Gastroesophageal sphincter (tissue), 4 donors: ENCODE measurements at regions not wholly inside any gene's neighbourhood (a gene's known extent, or its start where the extent isn't known, plus 50 kb on each side); places are given as distances from the start of the nearest gene placed in this dataset.

ENCODE experiments used
- ATAC-seq: fragments of 150-250 bp; one replicate; pipeline ENCODE4 v1.9.1; 2016; ENCODE audit warnings: mild to moderate bottlenecking, moderate library complexity
- H3K27ac ChIP-seq, 4 donors: fragments of 200-600 bp; sonication (generic) in 3 of 4; 1 replicate in 3 of 4; 2 replicates in 1 of 4; pipeline ENCODE4 v1.5.1; 2016 to 2019
- H3K27me3 ChIP-seq: fragments of 200-600 bp; sonication (generic); one replicate; pipeline ENCODE4 v1.5.1; 2019
- H3K36me3 ChIP-seq, 2 donors: fragments of 200-600 bp; sonication (generic); one replicate each; pipeline ENCODE4 v1.5.1; 2019; ENCODE audit warnings: control low read depth in 1 of 2
- H3K4me1 ChIP-seq, 3 donors: fragments of 200-600 bp; sonication (generic); 1 replicate in 2 of 3; 2 replicates in 1 of 3; pipeline ENCODE4 v1.5.1; 2016 to 2019; ENCODE audit warnings: control low read depth in 2 of 3
- H3K4me3 ChIP-seq, 2 donors: fragments of 200-600 bp; sonication (generic); one replicate each; pipeline ENCODE4 v1.5.1; 2019; ENCODE audit warnings: mild to moderate bottlenecking in 1 of 2, moderate library complexity in 1 of 2
- H3K9me3 ChIP-seq, 3 donors: fragments of 200-600 bp; sonication (generic); one replicate each; pipeline ENCODE4 v1.5.1; 2017 to 2019; ENCODE audit warnings: control low read depth in 2 of 3
- EP300 ChIP-seq: sonication (generic); formaldehyde crosslinking; IDR thresholded peaks from one replicate; pipeline ENCODE4 v1.6.1; 2017; ENCODE audit warnings: antibody characterized with exemption, mild to moderate bottlenecking
- POLR2A ChIP-seq, 2 donors: fragments of 450-650 bp; IDR thresholded peaks; one replicate each; pipeline ENCODE4 v1.6.1; 2017; ENCODE audit warnings: antibody characterized with exemption in 2 of 2, mild to moderate bottlenecking in 2 of 2, moderate library complexity in 1 of 2
- POLR2AphosphoS5 ChIP-seq: sonication (generic); formaldehyde crosslinking; IDR thresholded peaks from one replicate; pipeline ENCODE4 v1.6.1; 2017; ENCODE audit warnings: antibody characterized with exemption
- WGBS, 2 donors: methylation state at CpG; one replicate each; pipeline ENCODE4 v1.1.5; 2018; ENCODE audit warnings: low coverage in 1 of 2; 5-methylcytosine and 5-hydroxymethylcytosine counted together
- TF ChIP-seq, protein P1 (sequence below), 4 experiments: fragments of 200-600 bp in 2 of 4; fragments of 450-650 bp in 2 of 4; sonication (generic) in 1 of 4; IDR thresholded peaks; one replicate each; pipeline ENCODE4 v1.5.1; 2017 to 2019; ENCODE audit warnings: antibody characterized with exemption in 4 of 4, mild to moderate bottlenecking in 2 of 4, moderate library complexity in 2 of 4

DNA sequence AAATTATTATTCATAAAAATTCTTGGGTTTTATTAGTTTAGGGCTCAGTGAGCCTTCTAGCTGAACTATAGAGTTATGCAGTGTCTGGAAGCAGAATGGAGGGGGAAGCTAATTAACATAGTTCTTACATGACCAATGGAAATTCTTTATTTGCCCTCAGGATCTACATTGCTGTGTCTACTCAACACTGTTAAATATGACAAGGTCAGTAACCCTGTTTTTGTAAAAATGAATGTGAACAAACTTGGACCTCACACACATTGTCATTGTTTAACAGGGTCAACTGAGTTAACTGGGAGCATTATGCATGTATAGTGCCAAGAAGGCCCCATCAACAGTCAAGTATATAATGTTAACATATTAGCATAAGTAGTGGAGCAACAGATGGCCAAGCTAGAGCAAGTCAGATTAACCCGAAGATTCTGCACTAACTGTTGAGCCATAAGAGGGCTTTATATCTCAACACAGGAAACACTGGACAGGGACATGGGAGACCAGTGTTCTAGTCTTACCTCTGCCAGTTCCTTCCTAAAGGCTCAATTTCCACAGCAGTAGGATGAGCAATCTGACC is 122.5 kb upstream of the SEM1 start:
- ATAC-seq, result no peak
- Histone ChIP-seq H3K4me3 (no peak overlapping the region), H3K36me3 (no peaks in the 10 kb centered on the region), H3K27ac (no peak overlapping the region), H3K9me3 (no peaks in the 10 kb centered on the region), H3K4me1 (no peaks in the 10 kb centered on the region), H3K27me3 (no peaks in the 10 kb centered on the region)
- TF ChIP-seq EP300 (no peak), POLR2A (IDR thresholded peaks at IDR 0.05) (no peak), POLR2AphosphoS5 (no peak)
- TF ChIP-seq, protein P1, sequence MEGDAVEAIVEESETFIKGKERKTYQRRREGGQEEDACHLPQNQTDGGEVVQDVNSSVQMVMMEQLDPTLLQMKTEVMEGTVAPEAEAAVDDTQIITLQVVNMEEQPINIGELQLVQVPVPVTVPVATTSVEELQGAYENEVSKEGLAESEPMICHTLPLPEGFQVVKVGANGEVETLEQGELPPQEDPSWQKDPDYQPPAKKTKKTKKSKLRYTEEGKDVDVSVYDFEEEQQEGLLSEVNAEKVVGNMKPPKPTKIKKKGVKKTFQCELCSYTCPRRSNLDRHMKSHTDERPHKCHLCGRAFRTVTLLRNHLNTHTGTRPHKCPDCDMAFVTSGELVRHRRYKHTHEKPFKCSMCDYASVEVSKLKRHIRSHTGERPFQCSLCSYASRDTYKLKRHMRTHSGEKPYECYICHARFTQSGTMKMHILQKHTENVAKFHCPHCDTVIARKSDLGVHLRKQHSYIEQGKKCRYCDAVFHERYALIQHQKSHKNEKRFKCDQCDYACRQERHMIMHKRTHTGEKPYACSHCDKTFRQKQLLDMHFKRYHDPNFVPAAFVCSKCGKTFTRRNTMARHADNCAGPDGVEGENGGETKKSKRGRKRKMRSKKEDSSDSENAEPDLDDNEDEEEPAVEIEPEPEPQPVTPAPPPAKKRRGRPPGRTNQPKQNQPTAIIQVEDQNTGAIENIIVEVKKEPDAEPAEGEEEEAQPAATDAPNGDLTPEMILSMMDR (IDR thresholded peaks at IDR 0.05), result no peak
- WGBS, 2 donors, result 100% methylated on average over 1 of the region's 1 CpG; no CpG with 5 or more reads in 1 of the 2 donors

DNA sequence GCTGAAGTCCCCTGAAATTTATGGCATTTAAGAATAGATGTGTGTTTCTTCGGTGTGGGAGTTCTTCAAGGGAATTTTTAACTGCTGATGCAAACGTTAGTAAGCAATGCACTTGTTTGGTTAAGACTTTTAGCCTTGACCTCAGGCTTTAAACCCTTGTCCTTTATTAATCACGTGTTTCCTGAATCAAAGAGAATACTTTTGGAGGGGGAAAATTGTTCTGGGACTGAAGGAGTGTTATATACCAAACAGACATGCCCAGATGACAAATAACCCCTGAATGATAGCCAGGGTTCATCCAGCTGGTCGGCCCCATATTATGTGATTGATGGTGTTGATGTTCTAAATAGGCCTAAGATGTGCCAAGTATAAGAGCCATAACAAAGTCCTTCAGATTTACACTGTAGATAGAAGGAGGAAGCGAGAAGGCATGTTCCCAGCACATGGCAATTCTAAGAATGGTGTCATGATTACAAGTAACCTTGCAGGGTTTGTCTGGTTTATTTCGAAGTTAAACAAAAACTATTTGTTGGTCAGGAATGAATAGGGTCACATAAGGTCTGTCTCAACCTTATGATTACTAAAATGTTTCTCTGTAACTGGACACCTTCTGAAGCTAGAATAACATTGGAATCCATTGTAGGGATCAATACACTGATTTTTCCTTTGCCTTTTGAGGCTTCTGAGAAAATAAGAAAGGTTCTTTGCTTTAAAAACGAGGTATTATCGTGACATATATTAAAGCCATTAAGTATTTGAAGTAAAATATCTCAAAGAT is 124.2 kb upstream of the SEM1 start:
- no peaks in the 10 kb centered on the region for H3K4me1 ChIP-seq
- WGBS, 2 donors, result 29 to 34% methylated on average over 8 of the region's 8 CpGs
- no peaks in the 10 kb centered on the region for H3K36me3 ChIP-seq
- no peak overlapping the region for H3K27ac ChIP-seq
- ATAC-seq, result no peak
- no peaks in the 10 kb centered on the region for H3K9me3 ChIP-seq
- TF ChIP-seq POLR2A (IDR thresholded peaks at IDR 0.05) (no peak), EP300 (no peak), POLR2AphosphoS5 (no peak)
- TF ChIP-seq, protein P1 (IDR thresholded peaks at IDR 0.05), result no peak
- H3K27me3 ChIP-seq, result no peaks in the 10 kb centered on the region
- H3K4me3 ChIP-seq, result no peak overlapping the region

DNA sequence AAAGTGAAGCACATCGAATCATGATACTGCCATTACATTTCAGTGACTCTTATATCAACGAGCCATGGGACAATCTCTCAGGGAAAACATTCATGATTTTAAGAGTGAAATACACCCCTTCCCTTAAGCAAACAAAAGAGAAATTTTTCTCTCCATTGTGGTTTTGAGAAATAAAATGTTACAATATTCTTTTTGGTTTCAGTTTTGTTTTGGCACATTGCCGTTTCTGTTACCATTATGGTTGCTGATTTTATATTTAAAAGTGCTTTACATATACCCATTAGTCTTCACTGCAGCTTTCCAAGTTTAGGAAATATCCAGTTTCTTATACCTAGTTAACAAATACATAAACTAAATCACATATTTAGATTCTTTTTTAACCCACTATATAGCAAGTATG is 126.8 kb upstream of the SEM1 start:
- Histone ChIP-seq H3K27me3 (no peaks in the 10 kb centered on the region), H3K36me3 (no peaks in the 10 kb centered on the region), H3K4me3 (no peak overlapping the region), H3K9me3 (no peaks in the 10 kb centered on the region), H3K4me1 (no peaks in the 10 kb centered on the region), H3K27ac (no peak overlapping the region)
- TF ChIP-seq POLR2A (IDR thresholded peaks at IDR 0.05) (no peak), POLR2AphosphoS5 (no peak), EP300 (no peak)
- TF ChIP-seq, protein P1 (IDR thresholded peaks at IDR 0.05), result no peak
- 65 to 74% methylated on average over 3 of the region's 3 CpGs for WGBS, 2 donors
- no peak for ATAC-seq

DNA sequence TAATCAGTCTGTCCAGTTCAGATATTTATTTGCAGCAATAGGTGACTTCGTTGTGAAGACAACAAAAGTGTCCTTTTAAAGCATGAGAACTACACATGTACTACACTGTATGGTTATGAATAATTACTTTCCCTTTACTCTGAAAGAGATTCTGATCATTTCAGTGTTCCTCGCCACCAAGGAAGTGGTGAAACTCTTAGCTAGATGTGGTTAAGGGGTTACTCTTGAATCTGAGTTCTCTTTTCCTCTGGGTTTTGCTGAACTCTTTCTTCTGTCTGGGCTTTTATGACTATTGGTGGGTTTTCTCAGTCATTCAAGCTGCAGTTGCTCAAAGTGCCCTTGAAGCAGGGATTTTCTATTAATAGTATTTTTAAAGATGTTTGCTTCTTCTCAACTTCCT is 127.9 kb upstream of the SEM1 start:
- no peaks in the 10 kb centered on the region for H3K4me1 ChIP-seq
- H3K27me3 ChIP-seq, result no peaks in the 10 kb centered on the region
- ATAC-seq, result no peak
- no peaks in the 10 kb centered on the region for H3K9me3 ChIP-seq
- WGBS, 2 donors, result 60 to 61% methylated on average over 1 to 2 of the region's 2 CpGs
- H3K4me3 ChIP-seq, result no peak overlapping the region
- TF ChIP-seq EP300 (no peak), POLR2A (IDR thresholded peaks at IDR 0.05) (no peak), POLR2AphosphoS5 (no peak)
- TF ChIP-seq, protein P1 (IDR thresholded peaks at IDR 0.05), result no peak
- no peaks in the 10 kb centered on the region for H3K36me3 ChIP-seq
- no peak overlapping the region for H3K27ac ChIP-seq

DNA sequence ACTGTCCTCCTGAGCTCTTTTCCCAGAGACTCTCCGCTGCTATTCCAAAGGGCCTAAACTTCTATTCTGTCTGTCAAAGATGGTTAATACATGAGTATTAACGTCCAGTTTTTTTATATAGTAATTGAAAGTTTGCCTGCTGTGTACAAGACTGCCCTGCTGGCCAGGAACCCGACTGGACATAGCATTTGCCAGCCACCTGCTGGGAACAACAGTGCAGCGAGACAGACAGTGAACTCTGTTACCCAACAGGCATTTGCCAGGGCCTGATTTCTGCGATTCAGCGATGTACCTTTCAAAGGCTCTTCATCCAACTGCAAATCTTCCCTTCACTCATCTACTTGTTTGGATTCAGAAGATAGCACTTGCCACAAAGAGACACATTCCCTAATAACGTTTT is 128.8 kb upstream of the SEM1 start:
- Histone ChIP-seq H3K4me3 (no peak overlapping the region), H3K27me3 (no peaks in the 10 kb centered on the region), H3K9me3 (no peaks in the 10 kb centered on the region), H3K36me3 (no peaks in the 10 kb centered on the region), H3K4me1 (no peaks in the 10 kb centered on the region), H3K27ac (no peak overlapping the region)
- TF ChIP-seq POLR2A (IDR thresholded peaks at IDR 0.05), result no peak
- TF ChIP-seq POLR2AphosphoS5, result no peak
- TF ChIP-seq, protein P1 (IDR thresholded peaks at IDR 0.05), result no peak
- TF ChIP-seq EP300, result no peak
- ATAC-seq, result no peak
- 58 to 66% methylated on average over 5 to 7 of the region's 7 CpGs for WGBS, 2 donors
